HG03378 (cell line): ENCODE measurements at regions not wholly inside any gene's neighbourhood (a gene's known extent, or its start where the extent isn't known, plus 50 kb on each side); places are given as distances from the start of the nearest gene placed in this dataset.
"Not testable (repeated sequence)": the region's sequence is repeated elsewhere in the genome, so short reads cannot be mapped to it uniquely, and the experiment has no call there.

ENCODE experiments used
- ATAC-seq: cut with Tn5 transposase; IDR thresholded peaks from one replicate; pipeline ENCODE4 v1.9.1; 2021; ENCODE audit warnings: mild to moderate bottlenecking, moderate library complexity; ENCODE audit not compliant: unreplicated experiment

GRCh38 chr1:229710746-229711145, 84.7 kb downstream of the URB2 start:
- no peak for ATAC-seq

DNA sequence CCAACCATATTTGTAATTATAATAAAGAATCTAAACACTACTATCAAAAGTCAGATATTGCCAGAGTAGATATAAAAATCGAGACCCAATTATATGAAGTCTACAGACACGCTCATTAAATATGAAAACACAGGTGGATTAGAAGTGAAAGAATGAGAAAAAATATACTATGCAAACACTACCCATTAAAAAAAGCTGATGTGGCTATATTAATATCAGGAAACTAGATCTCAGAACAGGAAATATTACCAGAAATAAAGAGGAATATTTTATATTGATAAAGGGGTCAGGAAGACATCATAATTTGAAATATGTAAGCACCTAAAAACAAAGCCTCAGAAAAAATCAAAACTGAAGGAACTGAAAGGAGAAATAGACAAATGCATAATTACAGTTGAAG, 88.3 kb downstream of the URB2 start:
- no peak for ATAC-seq

DNA sequence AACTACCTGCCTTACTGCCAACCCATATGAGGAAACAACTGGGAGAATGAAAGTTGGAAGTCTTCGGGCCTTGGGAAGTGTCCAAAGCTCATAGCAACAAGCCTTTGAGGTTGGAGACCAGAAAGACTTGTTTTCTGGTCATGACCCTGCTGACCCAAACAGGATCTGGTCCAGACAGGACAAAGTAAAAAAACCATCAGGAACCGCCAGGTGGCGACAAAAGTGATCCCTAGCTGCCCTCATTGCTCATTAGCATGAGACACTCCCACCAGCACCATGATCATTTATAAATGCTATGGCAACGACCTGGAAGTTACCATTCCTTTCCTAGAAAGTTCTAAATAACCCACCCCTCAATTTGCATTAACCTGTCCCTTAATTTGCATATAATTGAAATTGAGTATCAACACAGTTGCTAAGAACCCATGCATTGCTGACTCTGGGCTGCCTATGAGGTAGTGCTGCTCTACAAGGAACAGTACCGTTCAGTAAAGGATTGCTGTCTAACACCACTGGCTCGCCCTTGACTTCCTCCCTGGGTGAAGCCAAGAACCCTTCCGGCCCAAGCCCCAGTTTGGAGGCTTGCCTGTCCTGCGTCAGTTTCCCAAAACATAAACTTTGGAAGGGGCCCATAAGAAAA, 89.0 kb downstream of the URB2 start:
- ATAC-seq: no peak

GRCh38 chr1:229716069-229716468, 90.0 kb downstream of the URB2 start:
- no peak for ATAC-seq

DNA sequence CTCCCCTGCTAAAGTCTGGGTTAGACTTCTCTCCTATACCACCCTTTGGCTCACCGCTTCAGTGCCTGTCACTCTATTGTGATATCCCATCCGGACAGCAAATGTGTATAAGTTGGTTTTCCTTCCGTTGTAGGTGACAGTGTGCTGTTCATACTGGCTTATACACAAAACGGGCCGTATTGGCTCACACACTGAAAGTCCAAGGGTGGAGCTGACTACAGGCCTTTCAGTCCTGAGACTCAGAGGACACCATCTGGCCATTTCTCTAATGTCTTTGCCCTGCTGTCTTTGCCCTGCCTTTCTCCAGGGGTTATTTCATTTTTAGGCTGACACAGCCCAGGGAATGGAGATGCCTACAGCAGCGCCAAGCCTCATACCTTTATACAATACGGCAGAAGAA, 90.7 kb downstream of the URB2 start:
- ATAC-seq: no peak

DNA sequence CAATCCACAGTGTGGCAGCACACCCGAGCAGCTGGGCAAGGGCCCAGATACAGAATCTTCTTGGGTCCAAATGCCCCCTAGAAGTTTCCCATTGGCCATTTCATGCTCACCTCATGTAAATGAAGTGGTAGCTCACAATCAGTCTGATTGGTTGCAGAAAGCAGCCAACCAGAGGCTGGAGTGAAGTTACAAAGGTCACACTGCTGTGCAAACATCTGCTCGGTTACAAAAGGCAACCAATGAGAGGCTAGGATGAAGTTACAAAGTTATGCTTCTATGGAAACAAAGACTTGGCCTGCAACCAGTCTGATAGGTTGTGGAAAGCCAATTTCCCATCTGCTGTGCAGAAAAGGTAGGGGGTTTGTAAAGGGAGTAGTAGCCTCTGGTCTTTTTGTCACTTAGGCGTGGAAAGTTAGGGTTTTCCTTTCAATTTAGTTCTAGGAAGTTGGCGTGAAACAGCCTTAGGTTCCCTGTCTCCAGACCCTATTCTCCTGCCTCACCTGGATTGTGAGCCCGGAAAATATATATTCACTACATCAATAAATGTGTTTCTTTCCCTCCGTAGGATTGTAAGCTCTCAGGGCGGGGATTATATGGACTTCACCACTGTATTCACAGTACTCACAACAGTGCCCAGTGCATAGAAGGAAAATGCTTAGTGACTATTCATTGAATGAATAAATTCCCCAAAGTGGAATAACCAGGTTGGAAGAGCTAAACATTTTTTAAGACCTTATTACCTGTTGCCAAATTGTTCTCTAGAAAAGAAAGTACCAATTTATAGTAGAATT, 91.9 kb downstream of the URB2 start:
- ATAC-seq: no peak

DNA sequence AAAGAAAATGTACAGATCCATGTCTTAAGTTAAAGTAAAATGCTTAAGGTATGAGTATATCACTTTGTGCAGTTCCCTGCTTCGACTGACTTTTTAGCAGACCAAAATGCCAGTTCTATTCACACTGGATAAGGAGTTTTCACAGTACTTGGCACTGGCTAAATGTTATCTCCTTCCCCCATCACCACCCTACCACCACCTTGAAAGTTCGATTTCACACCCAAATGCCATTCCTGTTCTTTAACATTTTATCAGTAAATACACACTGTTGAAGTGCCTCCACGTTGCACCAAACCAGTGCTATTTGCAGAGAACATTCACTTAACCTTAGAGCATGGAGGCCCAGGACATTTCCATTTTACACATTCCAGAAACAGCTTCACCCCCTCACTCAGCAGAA, 100.0 kb downstream of the URB2 start:
- no peak for ATAC-seq

DNA sequence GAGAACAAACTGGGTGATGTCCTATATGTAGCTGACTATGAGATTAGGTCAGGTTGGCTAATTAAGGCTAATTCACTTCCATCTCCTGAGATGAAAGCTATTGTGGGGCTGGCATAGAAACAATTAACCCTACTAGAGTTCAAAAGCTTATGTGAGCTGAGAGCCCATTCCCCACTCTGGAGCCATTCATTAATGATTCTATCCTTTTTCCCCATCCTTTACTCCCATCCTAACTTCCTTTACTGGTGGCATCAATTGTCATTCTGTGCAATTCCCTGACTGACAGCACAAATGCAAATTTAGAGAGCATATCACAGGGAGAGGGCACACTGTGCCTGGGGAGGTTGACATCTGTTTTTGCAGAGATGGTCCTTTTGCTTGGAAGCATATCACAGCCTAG, 103.9 kb downstream of the URB2 start:
- ATAC-seq: no peak

- no peak for ATAC-seq
These were observed 104.5 kb downstream of the URB2 start for GRCh38 chr1:229730573-229730972.

DNA sequence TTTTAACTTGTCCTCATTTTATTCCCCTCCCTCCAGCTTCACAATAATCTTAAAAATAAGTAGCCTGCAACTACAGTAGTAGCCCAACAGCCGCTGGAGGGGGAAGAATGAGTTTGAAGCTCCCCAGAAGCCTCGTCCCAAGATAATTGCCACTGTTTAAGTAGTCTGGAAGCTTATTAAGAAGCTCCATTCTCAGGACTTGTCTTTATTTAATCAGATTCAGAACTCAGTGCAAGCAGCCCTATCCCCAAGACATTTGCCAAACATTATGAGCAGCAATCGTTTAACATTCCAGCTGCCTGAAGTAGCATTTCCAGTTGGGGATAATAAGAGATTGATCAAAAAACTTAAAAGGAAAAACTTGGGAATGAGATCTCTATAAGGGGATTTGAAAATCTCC, 106.0 kb downstream of the URB2 start:
- ATAC-seq: no peak

DNA sequence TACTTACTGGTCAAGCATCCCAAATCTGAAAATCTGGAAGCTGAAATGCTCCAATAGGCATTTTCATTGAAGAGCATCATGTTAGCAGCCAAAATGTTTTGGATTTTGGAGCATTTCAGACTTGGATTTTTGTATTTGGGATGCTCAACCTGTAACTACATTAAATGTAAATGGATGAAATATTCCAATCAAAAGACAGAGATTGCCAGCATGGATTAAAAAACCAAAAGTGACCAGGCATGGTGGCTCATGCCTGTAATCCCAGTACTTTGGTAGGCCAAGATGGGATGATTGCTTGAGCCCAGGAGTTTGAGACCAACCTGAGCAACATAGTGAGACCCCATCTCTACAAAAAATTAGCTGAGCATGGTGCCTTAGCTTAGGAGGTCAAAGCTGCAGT, 110.3 kb downstream of the URB2 start:
- no peak for ATAC-seq

DNA sequence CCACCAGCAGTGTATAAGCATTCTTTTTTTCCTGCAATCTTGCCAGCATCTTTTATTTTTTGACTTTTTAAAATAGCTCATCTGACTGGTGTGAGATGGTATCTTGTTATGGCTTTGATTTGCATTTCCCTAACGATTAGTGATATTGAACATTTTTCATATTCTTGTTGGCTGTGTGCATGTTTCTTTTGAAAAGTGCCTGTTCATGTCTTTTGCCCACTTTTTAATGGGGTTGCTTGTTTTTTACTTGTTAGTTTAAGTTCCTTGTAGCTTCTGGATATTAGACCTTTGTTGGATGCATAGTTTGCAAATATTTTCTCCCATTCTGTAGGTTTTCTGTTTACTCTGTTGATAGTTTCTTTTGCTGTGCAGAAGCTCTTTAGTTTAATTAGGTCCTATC, 116.6 kb downstream of the URB2 start:
- ATAC-seq: not testable (repeated sequence)

GRCh38 chr1:229749992-229750391, 123.9 kb downstream of the URB2 start:
- ATAC-seq: no peak

- no peak for ATAC-seq
These were observed 125.6 kb downstream of the URB2 start for GRCh38 chr1:229751610-229752009.

- ATAC-seq: no peak
These were observed 126.6 kb downstream of the URB2 start for GRCh38 chr1:229752679-229753078.

DNA sequence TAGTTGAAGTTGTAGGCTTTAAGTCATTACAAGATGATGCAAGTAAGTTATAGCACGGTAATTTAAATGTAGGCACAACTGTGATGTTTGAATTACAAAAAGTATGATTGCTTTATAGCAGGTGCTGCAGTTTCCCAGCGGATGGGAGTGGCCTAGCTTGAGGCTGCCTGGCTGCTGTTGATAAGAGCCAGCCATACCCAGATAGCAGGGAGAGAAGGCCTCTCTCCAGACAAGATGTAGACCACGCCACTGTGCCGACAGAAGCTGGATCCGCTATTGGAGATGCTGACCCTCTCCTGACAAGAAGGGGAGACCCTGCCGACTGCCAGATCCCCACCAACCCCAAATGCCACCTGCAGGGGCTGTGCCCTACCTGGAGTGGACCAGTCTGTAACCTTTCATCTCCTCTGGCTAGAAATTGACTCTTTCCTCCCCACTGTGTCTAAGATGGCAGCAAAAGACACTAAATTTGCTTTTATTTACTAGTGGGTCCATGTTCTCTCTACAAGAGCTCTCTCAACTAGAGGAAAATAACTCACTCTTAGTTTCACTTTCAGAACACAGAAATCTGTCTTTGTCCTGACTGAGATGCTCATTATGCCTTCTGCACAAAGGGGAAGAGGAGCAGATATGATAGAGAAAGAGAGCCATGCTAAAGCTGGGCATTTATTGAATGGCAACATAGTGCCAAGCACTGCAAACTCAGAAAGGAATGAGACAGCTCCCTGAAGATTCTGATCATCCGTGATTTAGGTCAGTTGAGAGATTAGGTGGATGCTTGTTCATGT, 127.9 kb downstream of the URB2 start:
- ATAC-seq: no peak

DNA sequence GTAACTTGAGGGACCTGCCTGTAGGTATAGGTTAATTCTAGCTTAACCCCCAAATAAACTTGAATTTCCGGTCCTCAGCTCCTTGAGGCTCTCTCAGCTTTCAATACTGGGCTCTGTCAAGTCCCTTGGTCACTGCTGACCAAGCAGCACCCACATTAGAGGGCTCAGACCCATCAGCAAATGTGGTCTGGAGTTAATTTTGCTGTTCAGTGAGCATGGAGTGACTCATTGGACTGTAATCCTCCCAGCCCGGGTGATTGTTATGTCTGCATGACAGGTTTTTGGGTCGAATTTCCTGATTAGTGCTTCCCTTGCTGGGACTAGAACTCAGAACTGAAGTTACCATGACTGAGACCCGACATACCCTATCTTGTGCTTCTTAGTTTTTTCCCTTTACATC, 130.6 kb downstream of the URB2 start:
- ATAC-seq: no peak

- no peak for ATAC-seq
These were observed 131.2 kb downstream of the URB2 start for GRCh38 chr1:229757226-229757625.

DNA sequence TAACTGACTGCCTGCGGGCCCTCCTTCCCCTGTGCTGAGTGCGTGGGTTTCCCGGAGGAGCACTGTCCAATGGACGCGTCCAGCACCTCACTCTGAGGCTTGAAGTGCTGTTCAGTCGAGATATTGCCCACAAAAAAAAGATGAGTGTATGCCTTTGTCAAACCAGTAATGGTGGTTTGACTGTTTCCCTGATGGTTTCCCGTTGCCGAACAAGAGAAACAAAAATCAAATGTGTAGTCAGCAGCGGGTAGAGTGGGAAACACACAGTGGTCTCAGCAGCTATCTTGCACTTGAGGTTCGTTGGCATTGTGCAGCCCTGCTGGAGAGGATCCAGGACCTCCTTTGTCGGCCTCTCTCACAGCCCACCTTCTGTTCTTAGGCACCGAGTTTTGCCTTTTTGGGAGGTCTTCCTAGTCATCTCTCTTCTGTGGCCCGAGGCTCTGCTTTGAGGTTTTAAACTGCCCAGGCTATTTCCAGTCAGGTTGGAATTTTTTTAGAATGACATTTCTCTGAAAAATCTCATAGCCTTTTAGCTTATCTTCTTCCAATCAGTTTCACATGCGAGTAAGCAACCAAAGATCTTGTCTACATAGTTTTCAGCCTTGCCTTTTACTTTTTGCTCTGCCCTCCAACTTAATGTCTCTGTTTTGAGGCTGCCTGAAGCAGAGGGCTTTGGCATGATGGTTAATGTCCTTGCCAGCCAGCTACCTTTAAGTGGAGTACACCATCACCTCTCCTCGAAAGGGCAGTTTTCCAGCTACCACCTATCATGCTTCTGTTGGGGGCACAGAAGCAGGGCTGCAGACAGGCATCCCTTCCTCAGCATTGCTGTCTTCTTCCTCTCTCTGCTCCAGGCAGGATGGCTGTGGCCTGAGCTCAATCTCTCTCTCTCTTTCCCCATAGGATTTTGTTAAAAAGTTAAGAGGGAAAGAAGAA, 132.3 kb downstream of the URB2 start:
- no peak for ATAC-seq

DNA sequence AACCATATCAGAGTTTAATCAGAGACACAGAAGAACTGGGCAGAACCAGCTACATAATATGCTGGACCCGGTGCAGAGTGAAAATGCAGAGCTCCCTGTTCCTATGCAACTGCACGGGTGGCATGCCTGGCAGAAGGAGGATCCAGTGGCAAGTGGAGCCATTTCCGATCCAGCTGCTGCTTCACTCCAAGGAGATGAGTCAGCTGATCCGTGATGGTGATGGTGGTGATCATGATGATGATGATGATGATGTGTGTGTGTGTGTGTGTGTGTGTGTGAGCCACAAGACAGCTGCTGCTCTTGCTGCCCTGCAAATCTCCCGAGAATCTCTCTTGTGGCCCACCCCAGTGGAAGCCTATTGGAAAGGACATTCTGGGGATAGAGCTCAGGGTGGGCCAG, 133.0 kb downstream of the URB2 start:
- ATAC-seq: no peak

GRCh38 chr1:229759586-229759985, 133.5 kb downstream of the URB2 start:
- no peak for ATAC-seq
